ENCODE measurements at regions not wholly inside any gene's neighbourhood (a gene's known extent, or its start where the extent isn't known, plus 50 kb on each side); places are given as distances from the start of the nearest gene placed in this dataset.
"Not testable (repeated sequence)": the region's sequence is repeated elsewhere in the genome, so short reads cannot be mapped to it uniquely, and the experiment has no call there.

DNA sequence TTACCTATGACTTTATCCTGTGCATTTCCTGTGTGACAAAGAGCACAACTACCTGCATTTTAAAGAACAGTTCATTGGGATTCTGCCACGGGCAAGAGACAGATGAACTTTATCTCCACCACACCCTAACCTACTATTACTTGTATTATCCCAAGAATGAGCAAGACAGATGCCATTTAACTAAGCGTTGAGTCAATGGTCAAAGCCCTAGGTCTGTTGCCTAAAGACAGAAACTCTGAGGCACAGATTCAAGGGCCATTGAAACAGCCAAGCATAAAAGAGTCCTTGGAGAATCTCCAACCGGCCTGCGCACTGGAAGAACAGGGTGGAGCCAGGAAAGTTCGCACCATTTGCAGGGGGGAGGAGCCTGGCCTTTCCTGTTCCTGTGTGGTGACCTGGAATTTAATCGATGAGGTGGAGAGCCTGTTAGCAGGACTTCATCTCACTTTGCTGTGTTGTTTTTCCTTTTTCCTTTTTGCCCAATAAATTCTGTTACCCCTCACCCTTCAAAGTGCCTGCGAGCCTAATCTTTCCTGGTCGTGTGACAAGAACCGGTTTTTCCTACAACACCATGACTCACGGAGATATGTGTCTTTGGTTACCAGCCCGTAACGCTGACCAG, 146.4 kb upstream of the DIAPH2 start:
- H3K27me3 ChIP-seq: no peaks in the 10 kb centered on the region
- DNase-seq (ENCODE audit: low spot score): no peak
- no peak overlapping the region for H3K4me2 ChIP-seq
- no peak overlapping the region for H3K27ac ChIP-seq
- no peaks in the 10 kb centered on the region for H3K9me3 ChIP-seq (ENCODE audit: low read depth)
- H3K4me1 ChIP-seq (ENCODE audit: insufficient read depth): no peaks in the 10 kb centered on the region
- H3K79me2 ChIP-seq: no peaks in the 10 kb centered on the region
- TF ChIP-seq, protein P1, sequence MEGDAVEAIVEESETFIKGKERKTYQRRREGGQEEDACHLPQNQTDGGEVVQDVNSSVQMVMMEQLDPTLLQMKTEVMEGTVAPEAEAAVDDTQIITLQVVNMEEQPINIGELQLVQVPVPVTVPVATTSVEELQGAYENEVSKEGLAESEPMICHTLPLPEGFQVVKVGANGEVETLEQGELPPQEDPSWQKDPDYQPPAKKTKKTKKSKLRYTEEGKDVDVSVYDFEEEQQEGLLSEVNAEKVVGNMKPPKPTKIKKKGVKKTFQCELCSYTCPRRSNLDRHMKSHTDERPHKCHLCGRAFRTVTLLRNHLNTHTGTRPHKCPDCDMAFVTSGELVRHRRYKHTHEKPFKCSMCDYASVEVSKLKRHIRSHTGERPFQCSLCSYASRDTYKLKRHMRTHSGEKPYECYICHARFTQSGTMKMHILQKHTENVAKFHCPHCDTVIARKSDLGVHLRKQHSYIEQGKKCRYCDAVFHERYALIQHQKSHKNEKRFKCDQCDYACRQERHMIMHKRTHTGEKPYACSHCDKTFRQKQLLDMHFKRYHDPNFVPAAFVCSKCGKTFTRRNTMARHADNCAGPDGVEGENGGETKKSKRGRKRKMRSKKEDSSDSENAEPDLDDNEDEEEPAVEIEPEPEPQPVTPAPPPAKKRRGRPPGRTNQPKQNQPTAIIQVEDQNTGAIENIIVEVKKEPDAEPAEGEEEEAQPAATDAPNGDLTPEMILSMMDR (IDR thresholded peaks at IDR 0.05; ENCODE audit: poor library complexity): no peak
- TF ChIP-seq EZH2 (IDR thresholded peaks at IDR 0.05; ENCODE audit: borderline replicate concordance) (no peak), EZH2phosphoT487 (IDR thresholded peaks at IDR 0.05; ENCODE audit: low read depth, severe bottlenecking, unreplicated experiment) (no peak)
- no peak overlapping the region for H3K4me3 ChIP-seq
- no peaks in the 10 kb centered on the region for H3K36me3 ChIP-seq (replicated peaks; ENCODE audit: insufficient read depth, low read depth)
- 58% methylated on average over 12 of the region's 12 CpGs for WGBS (ENCODE audit: low lambda C conversion rate, missing lambda C conversion rate)
- no peak overlapping the region for H2AFZ ChIP-seq
- H3K9me2 ChIP-seq (replicated peaks; ENCODE audit: insufficient read depth): no peaks in the 10 kb centered on the region
- no peaks in the 10 kb centered on the region for H4K20me1 ChIP-seq (ENCODE audit: insufficient read depth, poor library complexity, severe bottlenecking)

DNA sequence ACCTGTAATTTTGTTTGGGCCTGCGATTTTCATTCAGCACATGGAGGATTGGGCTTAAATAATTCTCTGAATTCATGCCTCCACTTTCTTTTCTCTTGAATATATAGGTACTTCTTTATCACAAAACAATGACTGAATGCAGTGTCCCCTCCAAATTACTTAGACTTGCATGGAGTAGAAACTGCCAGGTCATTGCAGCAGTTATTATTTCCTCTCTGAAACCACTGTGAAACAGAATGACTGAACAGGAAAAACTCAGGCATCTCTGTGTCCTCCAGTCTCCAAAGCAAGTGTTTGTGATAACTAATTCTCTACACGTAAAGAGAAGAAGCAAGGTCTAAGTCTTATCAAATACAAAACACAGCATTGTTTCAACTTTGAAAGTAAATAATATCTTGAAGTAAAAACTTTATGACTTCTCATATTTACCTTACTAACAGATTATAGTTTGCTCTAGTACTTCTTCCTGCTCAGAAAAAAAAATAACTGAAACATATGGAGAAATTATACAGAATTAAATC, 144.5 kb upstream of the DIAPH2 start:
- H3K4me3 ChIP-seq: no peak overlapping the region
- no peaks in the 10 kb centered on the region for H3K79me2 ChIP-seq
- H3K36me3 ChIP-seq (replicated peaks; ENCODE audit: insufficient read depth, low read depth): no peaks in the 10 kb centered on the region
- H4K20me1 ChIP-seq (ENCODE audit: insufficient read depth, poor library complexity, severe bottlenecking): no peaks in the 10 kb centered on the region
- H2AFZ ChIP-seq: no peak overlapping the region
- no peaks in the 10 kb centered on the region for H3K9me2 ChIP-seq (replicated peaks; ENCODE audit: insufficient read depth)
- no peak overlapping the region for H3K27ac ChIP-seq
- no peak overlapping the region for H3K4me2 ChIP-seq
- WGBS (ENCODE audit: low lambda C conversion rate, missing lambda C conversion rate): 56% methylated on average over 2 of the region's 2 CpGs
- DNase-seq (ENCODE audit: low spot score): no peak
- H3K4me1 ChIP-seq (ENCODE audit: insufficient read depth): no peaks in the 10 kb centered on the region
- H3K9me3 ChIP-seq (ENCODE audit: low read depth): no peaks in the 10 kb centered on the region
- H3K27me3 ChIP-seq: no peaks in the 10 kb centered on the region
- TF ChIP-seq EZH2phosphoT487 (IDR thresholded peaks at IDR 0.05; ENCODE audit: low read depth, severe bottlenecking, unreplicated experiment): no peak

DNA sequence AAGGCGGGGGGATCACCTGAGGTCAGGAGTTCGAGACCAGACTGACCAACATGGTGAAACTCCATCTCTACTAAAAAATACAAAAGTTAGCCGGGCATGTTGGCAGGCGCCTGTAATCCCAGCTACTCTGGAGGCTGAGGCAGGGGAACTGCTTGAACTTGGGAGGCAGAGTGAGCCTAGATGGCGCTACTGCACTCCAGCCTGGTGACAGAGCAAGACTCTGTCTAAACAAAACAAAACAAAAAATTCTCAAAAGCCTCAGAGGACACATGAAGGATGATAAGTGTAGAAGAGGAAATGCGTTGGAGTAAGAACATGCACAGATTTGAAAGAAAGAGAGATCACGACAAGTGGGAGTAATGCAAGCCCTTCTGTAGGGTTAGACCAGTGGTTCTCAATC, 138.4 kb upstream of the DIAPH2 start:
- not testable (repeated sequence) for H3K9me2 ChIP-seq (replicated peaks; ENCODE audit: insufficient read depth); H3K4me3 ChIP-seq; H2AFZ ChIP-seq; H3K27ac ChIP-seq; H3K4me2 ChIP-seq; H3K4me1 ChIP-seq (ENCODE audit: insufficient read depth); H3K36me3 ChIP-seq (replicated peaks; ENCODE audit: insufficient read depth, low read depth); H3K9me3 ChIP-seq (ENCODE audit: low read depth); H3K79me2 ChIP-seq; H3K27me3 ChIP-seq; DNase-seq (ENCODE audit: low spot score); H4K20me1 ChIP-seq (ENCODE audit: insufficient read depth, poor library complexity, severe bottlenecking)
- TF ChIP-seq, protein P1 (IDR thresholded peaks at IDR 0.05; ENCODE audit: poor library complexity): peak; percentile 18
- 73% methylated on average over 7 of the region's 7 CpGs for WGBS (ENCODE audit: low lambda C conversion rate, missing lambda C conversion rate)

DNA sequence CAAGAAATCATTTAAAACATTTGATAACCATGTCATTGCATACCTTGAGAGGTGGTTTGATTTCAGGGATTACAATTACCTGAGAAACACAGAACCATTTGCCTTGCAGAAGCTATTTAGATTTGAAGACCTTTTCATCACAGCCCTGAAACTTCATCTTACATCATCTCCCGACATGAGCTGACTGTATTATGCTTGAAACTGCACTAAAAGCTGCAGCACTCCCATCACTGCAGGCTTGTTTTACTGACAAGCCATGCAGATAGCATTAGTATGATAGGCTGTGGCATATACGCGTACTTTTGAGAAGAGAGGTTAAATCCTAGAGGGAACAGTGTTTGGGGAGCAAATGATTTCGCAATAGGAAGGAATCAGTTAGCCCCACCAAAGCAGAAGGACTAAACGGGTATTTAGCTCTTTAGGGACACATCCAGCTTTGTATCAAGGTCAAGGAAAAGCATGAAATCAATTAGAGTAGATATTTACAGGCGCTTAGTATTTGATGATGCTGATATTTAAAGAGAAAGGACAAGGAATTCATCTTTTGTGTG, 133.2 kb upstream of the DIAPH2 start:
- DNase-seq (ENCODE audit: low spot score): no peak
- no peak overlapping the region for H3K27ac ChIP-seq
- H3K27me3 ChIP-seq: no peaks in the 10 kb centered on the region
- TF ChIP-seq EZH2phosphoT487 (IDR thresholded peaks at IDR 0.05; ENCODE audit: low read depth, severe bottlenecking, unreplicated experiment) (no peak), EZH2 (IDR thresholded peaks at IDR 0.05; ENCODE audit: borderline replicate concordance) (no peak)
- TF ChIP-seq, protein P1 (IDR thresholded peaks at IDR 0.05; ENCODE audit: poor library complexity): no peak
- H4K20me1 ChIP-seq (ENCODE audit: insufficient read depth, poor library complexity, severe bottlenecking): no peaks in the 10 kb centered on the region
- no peaks in the 10 kb centered on the region for H3K9me3 ChIP-seq (ENCODE audit: low read depth)
- H3K79me2 ChIP-seq: no peaks in the 10 kb centered on the region
- H3K9me2 ChIP-seq (replicated peaks; ENCODE audit: insufficient read depth): no peaks in the 10 kb centered on the region
- 66% methylated on average over 6 of the region's 6 CpGs for WGBS (ENCODE audit: low lambda C conversion rate, missing lambda C conversion rate)
- no peak overlapping the region for H2AFZ ChIP-seq
- no peaks in the 10 kb centered on the region for H3K4me1 ChIP-seq (ENCODE audit: insufficient read depth)
- H3K4me3 ChIP-seq: no peak overlapping the region
- no peak overlapping the region for H3K4me2 ChIP-seq
- H3K36me3 ChIP-seq (replicated peaks; ENCODE audit: insufficient read depth, low read depth): no peaks in the 10 kb centered on the region
